Esophagus squamous epithelium (tissue), 4 donors: ENCODE measurements at regions not wholly inside any gene's neighbourhood (a gene's known extent, or its start where the extent isn't known, plus 50 kb on each side); places are given as distances from the start of the nearest gene placed in this dataset.

Experiments
- POLR2A ChIP-seq, 4 donors: fragments of 450-650 bp; IDR thresholded peaks; one replicate each; pipeline ENCODE4 v1.6.1; 2017; ENCODE audit warnings: antibody characterized with exemption in 4 of 4, mild to moderate bottlenecking in 4 of 4, moderate library complexity in 3 of 4
- TF ChIP-seq, protein P1 (sequence below), 6 experiments: fragments of 450-650 bp in 4 of 6; fragments of 200-600 bp in 2 of 6; sonication (generic) in 2 of 6; IDR thresholded peaks; one replicate each; pipeline ENCODE4 v1.5.1; 2016 to 2019; ENCODE audit warnings: antibody characterized with exemption in 6 of 6, mild to moderate bottlenecking in 4 of 6, moderate library complexity in 4 of 6

DNA sequence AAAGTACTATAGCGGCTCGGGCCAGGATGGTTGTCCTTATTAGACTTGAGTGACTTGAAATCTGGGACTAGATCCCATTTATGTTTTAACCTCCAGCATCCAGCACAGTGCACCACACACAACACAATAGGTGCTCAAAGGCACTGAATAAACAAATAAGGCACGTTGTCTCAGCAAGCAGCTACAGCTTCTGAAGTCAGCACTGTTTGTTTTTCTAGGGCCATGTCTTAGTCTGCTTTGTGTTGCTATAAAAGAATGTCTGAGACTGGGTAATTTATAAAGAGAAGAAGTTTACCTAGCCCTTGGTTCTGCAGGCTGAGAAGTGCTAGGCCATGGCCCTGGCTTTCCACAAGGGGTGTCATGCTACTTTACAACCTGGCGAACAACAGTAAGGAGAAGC lies 102.1 kb upstream of the LNX1 start:
- TF ChIP-seq, protein P1, sequence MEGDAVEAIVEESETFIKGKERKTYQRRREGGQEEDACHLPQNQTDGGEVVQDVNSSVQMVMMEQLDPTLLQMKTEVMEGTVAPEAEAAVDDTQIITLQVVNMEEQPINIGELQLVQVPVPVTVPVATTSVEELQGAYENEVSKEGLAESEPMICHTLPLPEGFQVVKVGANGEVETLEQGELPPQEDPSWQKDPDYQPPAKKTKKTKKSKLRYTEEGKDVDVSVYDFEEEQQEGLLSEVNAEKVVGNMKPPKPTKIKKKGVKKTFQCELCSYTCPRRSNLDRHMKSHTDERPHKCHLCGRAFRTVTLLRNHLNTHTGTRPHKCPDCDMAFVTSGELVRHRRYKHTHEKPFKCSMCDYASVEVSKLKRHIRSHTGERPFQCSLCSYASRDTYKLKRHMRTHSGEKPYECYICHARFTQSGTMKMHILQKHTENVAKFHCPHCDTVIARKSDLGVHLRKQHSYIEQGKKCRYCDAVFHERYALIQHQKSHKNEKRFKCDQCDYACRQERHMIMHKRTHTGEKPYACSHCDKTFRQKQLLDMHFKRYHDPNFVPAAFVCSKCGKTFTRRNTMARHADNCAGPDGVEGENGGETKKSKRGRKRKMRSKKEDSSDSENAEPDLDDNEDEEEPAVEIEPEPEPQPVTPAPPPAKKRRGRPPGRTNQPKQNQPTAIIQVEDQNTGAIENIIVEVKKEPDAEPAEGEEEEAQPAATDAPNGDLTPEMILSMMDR (IDR thresholded peaks at IDR 0.05): no peak
- TF ChIP-seq POLR2A (IDR thresholded peaks at IDR 0.05): no peak
